Esophagus squamous epithelium (tissue), 4 donors: ENCODE measurements at regions not wholly inside any gene's neighbourhood (a gene's known extent, or its start where the extent isn't known, plus 50 kb on each side); places are given as distances from the start of the nearest gene placed in this dataset.

Experiments used
- CTCF ChIP-seq, 6 experiments: fragments of 450-650 bp in 4 of 6; fragments of 200-600 bp in 2 of 6; sonication (generic) in 2 of 6; IDR thresholded peaks; one replicate each; pipeline ENCODE4 v1.5.1; 2016 to 2019; ENCODE audit warnings: antibody characterized with exemption in 6 of 6, mild to moderate bottlenecking in 4 of 6, moderate library complexity in 4 of 6
- POLR2A ChIP-seq, 4 donors: fragments of 450-650 bp; IDR thresholded peaks; one replicate each; pipeline ENCODE4 v1.6.1; 2017; ENCODE audit warnings: antibody characterized with exemption in 4 of 4, mild to moderate bottlenecking in 4 of 4, moderate library complexity in 3 of 4

- TF ChIP-seq CTCF (IDR thresholded peaks at IDR 0.05): no peak
- TF ChIP-seq POLR2A (IDR thresholded peaks at IDR 0.05): no peak
These were observed 505.0 kb upstream of the PITX2 start for GRCh38 chr4:111127841-111128240.
